Vagina (tissue), 2 donors: ENCODE measurements at regions not wholly inside any gene's neighbourhood (a gene's known extent, or its start where the extent isn't known, plus 50 kb on each side); places are given as distances from the start of the nearest gene placed in this dataset.
"Not testable (repeated sequence)": the region's sequence is repeated elsewhere in the genome, so short reads cannot be mapped to it uniquely, and the experiment has no call there.

ENCODE experiments used
- DNase-seq, 2 donors: peaks; one replicate each; pipeline ENCODE4 v3.0.0-alpha.2; 2017; ENCODE audit errors: extremely low spot score in 2 of 2
- H3K27ac ChIP-seq: fragments of 200-600 bp; sonication (generic); one replicate; pipeline ENCODE4 v1.5.1; 2019
- H3K27me3 ChIP-seq: fragments of 200-600 bp; sonication (generic); one replicate; pipeline ENCODE4 v1.5.1; 2019
- H3K36me3 ChIP-seq, 2 donors: fragments of 200-600 bp; sonication (generic); one replicate each; pipeline ENCODE4 v1.5.1; 2017 to 2019
- H3K4me1 ChIP-seq: fragments of 200-600 bp; sonication (generic); one replicate; pipeline ENCODE4 v1.5.1; 2019
- H3K4me3 ChIP-seq, 2 donors: fragments of 200-600 bp; sonication (generic); 1 replicate in 1 of 2; 2 replicates in 1 of 2; pipeline ENCODE4 v1.5.1; 2016 to 2019
- H3K9me3 ChIP-seq: fragments of 200-600 bp; sonication (generic); one replicate; pipeline ENCODE4 v1.5.1; 2019
- CTCF ChIP-seq, 3 experiments: fragments of 450-650 bp in 2 of 3; fragments of 200-600 bp in 1 of 3; sonication (generic) in 1 of 3; IDR thresholded peaks; one replicate each; pipeline ENCODE4 v1.5.1; 2017 to 2019; ENCODE audit warnings: antibody characterized with exemption in 3 of 3, mild to moderate bottlenecking in 2 of 3, moderate library complexity in 2 of 3
- POLR2A ChIP-seq, 2 donors: fragments of 450-650 bp; IDR thresholded peaks; one replicate each; pipeline ENCODE4 v1.6.1; 2017; ENCODE audit warnings: antibody characterized with exemption in 2 of 2, mild to moderate bottlenecking in 2 of 2, moderate library complexity in 2 of 2
- POLR2AphosphoS5 ChIP-seq, 2 donors: sonication (generic); formaldehyde crosslinking; IDR thresholded peaks; one replicate each; pipeline ENCODE4 v1.9.0; 2017; ENCODE audit warnings: antibody characterized with exemption in 2 of 2, mild to moderate bottlenecking in 2 of 2, low read depth in 1 of 2; ENCODE audit not compliant: insufficient read depth in 1 of 2
- intact Hi-C: fragments of 100-400 bp; cut with DNase I; formaldehyde crosslinking; loops from one replicate; pipeline ENCODE4 v1.15.1; 2023

DNA sequence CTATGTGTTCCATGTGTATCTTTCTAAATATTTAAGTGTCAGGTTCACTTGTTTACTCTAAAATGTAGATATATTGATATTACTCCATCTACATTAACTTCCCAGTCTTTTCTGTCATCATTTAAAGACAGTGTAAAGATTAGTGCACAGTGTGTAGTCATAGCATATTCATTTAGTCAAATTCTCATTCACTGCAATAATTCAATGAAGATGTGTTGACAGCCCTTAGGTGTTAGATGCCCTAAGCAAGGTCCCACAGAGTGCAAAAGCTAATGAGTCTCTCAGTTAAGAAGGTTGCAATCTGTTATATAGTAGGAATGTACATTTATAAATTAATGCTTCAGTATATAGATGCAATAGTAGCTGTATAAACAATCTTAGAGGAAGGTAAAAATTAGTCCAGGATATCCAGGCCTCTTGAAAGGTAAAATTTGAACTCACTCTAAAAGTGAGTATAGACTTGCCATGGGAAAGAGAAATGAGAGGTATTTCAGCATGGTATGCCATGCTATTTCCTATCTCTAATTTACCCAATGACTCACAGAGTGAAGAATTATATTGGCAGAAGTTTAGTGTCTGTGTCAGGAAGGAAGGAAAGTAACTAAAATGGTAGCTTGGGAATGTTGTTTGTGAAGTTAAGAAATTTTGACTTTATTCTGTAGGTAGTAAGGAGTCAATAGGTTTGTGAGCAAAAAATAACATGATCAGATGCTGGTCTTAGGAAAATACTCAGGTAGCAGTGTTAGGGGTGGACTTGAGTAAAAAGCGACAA, 969.9 kb upstream of the CITED2 start:
- intact Hi-C loops: no loop called here
- Histone ChIP-seq H3K27me3 (no peaks in the 10 kb centered on the region), H3K27ac (no peak overlapping the region), H3K4me1 (peaks cover 15% of the 10 kb centered on the region), H3K4me3 (no peak overlapping the region), H3K9me3 (no peaks in the 10 kb centered on the region), H3K36me3 (no peaks in the 10 kb centered on the region)
- DNase-seq: no peak
- TF ChIP-seq POLR2AphosphoS5 (IDR thresholded peaks at IDR 0.05; ENCODE audit: insufficient read depth in 1 of 2, low read depth in 1 of 2): no peak
- no peak for TF ChIP-seq CTCF (IDR thresholded peaks at IDR 0.05)
- TF ChIP-seq POLR2A (IDR thresholded peaks at IDR 0.05): no peak

DNA sequence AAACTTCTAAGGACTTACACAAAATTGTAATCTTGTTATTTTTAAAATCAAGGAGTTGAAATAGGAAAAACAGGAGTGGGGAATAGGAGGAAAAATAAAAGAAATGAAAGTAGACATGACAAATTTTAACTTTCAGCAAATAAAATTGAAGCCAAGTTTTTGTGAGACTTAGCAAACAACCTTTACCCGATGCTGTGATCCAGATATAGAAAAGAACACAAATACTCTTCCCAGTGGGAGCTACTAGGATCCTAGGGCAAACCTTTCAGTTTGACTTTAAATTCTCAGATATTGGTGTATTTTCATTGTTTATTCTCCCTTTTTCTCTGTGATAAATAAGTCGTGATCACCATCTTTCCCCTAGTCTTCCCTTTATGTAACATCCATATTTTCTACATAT, 968.7 kb upstream of the CITED2 start:
- Histone ChIP-seq H3K27ac (no peak overlapping the region), H3K4me3 (no peak overlapping the region), H3K36me3 (no peaks in the 10 kb centered on the region), H3K9me3 (no peaks in the 10 kb centered on the region), H3K27me3 (no peaks in the 10 kb centered on the region), H3K4me1 (peaks cover 15% of the 10 kb centered on the region)
- intact Hi-C loops: no loop called here
- no peak for DNase-seq
- no peak for TF ChIP-seq POLR2A (IDR thresholded peaks at IDR 0.05)
- TF ChIP-seq CTCF (IDR thresholded peaks at IDR 0.05): no peak
- TF ChIP-seq POLR2AphosphoS5 (IDR thresholded peaks at IDR 0.05; ENCODE audit: insufficient read depth in 1 of 2, low read depth in 1 of 2): no peak

- no peaks in the 10 kb centered on the region for H3K27me3 ChIP-seq
- intact Hi-C loops: no loop called here
- no peak overlapping the region for H3K27ac ChIP-seq
- no peaks in the 10 kb centered on the region for H3K9me3 ChIP-seq
- H3K36me3 ChIP-seq: no peaks in the 10 kb centered on the region
- peaks cover 15% of the 10 kb centered on the region for H3K4me1 ChIP-seq
- no peak overlapping the region for H3K4me3 ChIP-seq
- TF ChIP-seq CTCF (IDR thresholded peaks at IDR 0.05) (no peak), POLR2A (IDR thresholded peaks at IDR 0.05) (no peak), POLR2AphosphoS5 (IDR thresholded peaks at IDR 0.05; ENCODE audit: insufficient read depth in 1 of 2, low read depth in 1 of 2) (no peak)
- no peak for DNase-seq
Observed at GRCh38 chr6:140341272-140341671, 966.8 kb upstream of the CITED2 start.

DNA sequence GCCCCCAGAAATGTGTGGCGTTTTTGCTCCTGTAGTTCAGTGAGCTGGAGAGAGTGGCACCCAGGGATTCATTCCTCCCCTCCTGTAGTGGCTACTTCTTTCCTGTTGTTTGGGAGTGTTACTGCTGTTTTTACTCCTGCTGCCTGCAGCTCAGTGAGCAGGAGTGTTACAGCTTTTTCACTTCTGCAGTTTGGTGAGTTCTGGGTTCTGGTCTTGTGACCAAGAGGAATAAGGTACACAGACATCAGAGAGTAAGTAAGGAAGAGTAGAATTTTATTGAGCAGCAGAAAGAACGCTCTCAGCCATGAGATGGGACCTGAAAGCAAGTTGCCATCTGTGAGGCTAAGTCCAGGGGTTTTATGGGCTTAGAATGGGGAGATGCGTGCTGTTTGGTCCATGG, 966.3 kb upstream of the CITED2 start:
- no peaks in the 10 kb centered on the region for H3K27me3 ChIP-seq
- DNase-seq: no peak
- H3K27ac ChIP-seq: no peak overlapping the region
- H3K36me3 ChIP-seq: no peaks in the 10 kb centered on the region
- intact Hi-C loops: no loop called here
- peaks cover 15% of the 10 kb centered on the region for H3K4me1 ChIP-seq
- no peak for TF ChIP-seq POLR2A (IDR thresholded peaks at IDR 0.05)
- no peak for TF ChIP-seq POLR2AphosphoS5 (IDR thresholded peaks at IDR 0.05; ENCODE audit: insufficient read depth in 1 of 2, low read depth in 1 of 2)
- TF ChIP-seq CTCF (IDR thresholded peaks at IDR 0.05): no peak
- H3K4me3 ChIP-seq: no peak overlapping the region
- H3K9me3 ChIP-seq: no peaks in the 10 kb centered on the region

GRCh38 chr6:140339084-140339483, 964.6 kb upstream of the CITED2 start:
- H3K36me3 ChIP-seq, H3K4me1 ChIP-seq, H3K27ac ChIP-seq, intact Hi-C loops, H3K27me3 ChIP-seq, H3K9me3 ChIP-seq, H3K4me3 ChIP-seq, DNase-seq: not testable (repeated sequence)
